ENCODE measurements at regions not wholly inside any gene's neighbourhood (a gene's known extent, or its start where the extent isn't known, plus 50 kb on each side); places are given as distances from the start of the nearest gene placed in this dataset.

DNA sequence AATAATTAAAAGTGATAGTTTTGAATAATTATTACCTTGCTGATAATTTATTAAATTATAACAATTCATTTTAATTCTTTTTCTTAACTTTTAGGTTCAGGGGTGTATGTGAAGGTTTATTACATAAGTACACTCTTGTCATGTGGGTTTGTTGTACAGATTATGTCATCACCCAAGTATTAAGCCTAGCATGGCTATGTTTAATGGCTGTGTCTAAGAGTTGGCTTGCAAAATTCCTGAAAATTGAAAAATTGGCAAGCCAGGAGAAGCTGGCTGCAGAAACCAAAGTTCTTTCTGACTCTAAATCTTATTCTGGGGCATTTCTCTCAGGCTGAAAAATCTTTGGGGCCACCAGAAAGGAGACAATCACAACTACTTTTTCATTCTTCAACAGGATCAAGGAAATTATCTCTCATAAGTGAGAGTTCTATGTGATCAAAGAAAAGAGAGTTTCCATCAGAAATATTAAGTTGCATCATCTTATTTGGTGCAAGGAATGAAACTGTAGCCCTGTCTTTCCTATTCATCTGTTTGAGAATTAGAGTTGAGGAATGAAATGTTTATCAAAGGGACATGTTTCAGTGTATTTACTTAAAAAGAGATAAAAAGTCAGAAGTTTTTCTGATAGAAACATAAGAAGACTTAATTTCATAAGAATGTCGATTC lies 412.1 kb upstream of the CDH2 start:
- H3K4me2 ChIP-seq: no peak overlapping the region
- no peak for DNase-seq (ENCODE audit: low read depth in 1 of 2, low spot score in 1 of 2)
- ChIA-PET POLR2A (no interaction called here), CTCF (no interaction called here)
- 3% methylated on average over 1 of the region's 1 CpG for WGBS (ENCODE audit: missing lambda C conversion rate)
- no peak for FAIRE-seq
- no peak overlapping the region for H3K4me3 ChIP-seq
- ATAC-seq: no peak
- no peaks in the 10 kb centered on the region for H3K4me1 ChIP-seq
- H3K27ac ChIP-seq: no peak overlapping the region
- TF ChIP-seq, protein P1, sequence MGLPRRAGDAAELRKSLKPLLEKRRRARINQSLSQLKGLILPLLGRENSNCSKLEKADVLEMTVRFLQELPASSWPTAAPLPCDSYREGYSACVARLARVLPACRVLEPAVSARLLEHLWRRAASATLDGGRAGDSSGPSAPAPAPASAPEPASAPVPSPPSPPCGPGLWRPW (IDR thresholded peaks at IDR 0.05): no peak
- no peak for TF ChIP-seq MAX (IDR thresholded peaks at IDR 0.05)
- TF ChIP-seq HEYL (CRISPR knock-in tag; IDR thresholded peaks at IDR 0.05): no peak
- no peak for TF ChIP-seq E2F6 (IDR thresholded peaks at IDR 0.05; ENCODE audit: borderline replicate concordance, low read depth)
- no peak for TF ChIP-seq TP53 (CRISPR knock-in tag; IDR thresholded peaks at IDR 0.05)
- TF ChIP-seq ESRRA (IDR thresholded peaks at IDR 0.05; ENCODE audit: borderline replicate concordance, low read length): no peak
- TF ChIP-seq NFE2L2 (conservative IDR thresholded peaks at IDR 0.05; ENCODE audit: low read length): no peak
- no peaks in the 10 kb centered on the region for H3K9me3 ChIP-seq

DNA sequence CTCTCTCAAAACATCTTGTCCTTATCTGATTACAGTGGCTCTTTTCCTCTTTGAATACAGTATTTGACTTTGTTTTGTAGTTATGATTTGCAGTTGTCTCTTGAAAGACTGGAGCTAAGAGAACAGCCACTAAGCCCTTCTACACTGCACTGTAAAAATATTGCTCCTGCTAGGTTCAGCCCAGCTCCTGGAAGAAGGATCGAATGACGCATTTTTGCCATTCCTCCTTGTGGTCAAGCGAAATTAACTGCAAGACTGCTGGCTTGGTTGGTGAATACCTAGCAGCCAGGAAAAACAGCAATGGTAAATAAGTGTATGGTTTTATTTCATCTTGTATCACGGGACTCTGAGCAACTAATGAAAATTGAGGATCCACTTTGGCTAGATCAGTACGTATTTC lies 407.8 kb upstream of the CDH2 start:
- Histone ChIP-seq H3K4me3 (no peak overlapping the region), H3K4me2 (no peak overlapping the region), H3K4me1 (no peaks in the 10 kb centered on the region), H3K27ac (no peak overlapping the region), H3K9me3 (no peaks in the 10 kb centered on the region)
- FAIRE-seq (no peak), ATAC-seq (no peak), DNase-seq (ENCODE audit: low read depth in 1 of 2, low spot score in 1 of 2) (no peak)
- ChIA-PET POLR2A (no interaction called here), CTCF (no interaction called here)
- WGBS (ENCODE audit: missing lambda C conversion rate): 50% methylated on average over 5 of the region's 5 CpGs
- TF ChIP-seq ZFP36 (IDR thresholded peaks at IDR 0.05; ENCODE audit: borderline replicate concordance, partially characterized antibody) (no peak), JUN (IDR thresholded peaks at IDR 0.05) (no peak), MYC (IDR thresholded peaks at IDR 0.05; ENCODE audit: borderline replicate concordance, low read length) (no peak), SMC3 (IDR thresholded peaks at IDR 0.05) (no peak), ZC3H11A (IDR thresholded peaks at IDR 0.05) (no peak), MAX (IDR thresholded peaks at IDR 0.05) (no peak), E2F6 (IDR thresholded peaks at IDR 0.05; ENCODE audit: borderline replicate concordance, low read depth) (no peak), HOXB5 (CRISPR knock-in tag; IDR thresholded peaks at IDR 0.05) (no peak), TP53 (CRISPR knock-in tag; IDR thresholded peaks at IDR 0.05) (no peak), CBX2 (IDR thresholded peaks at IDR 0.05; ENCODE audit: borderline replicate concordance, low read depth) (no peak), EHF (CRISPR knock-in tag; IDR thresholded peaks at IDR 0.05) (no peak), CHD4 (IDR thresholded peaks at IDR 0.05; ENCODE audit: borderline replicate concordance) (no peak), FOSB (CRISPR knock-in tag; IDR thresholded peaks at IDR 0.05) (no peak)
- TF ChIP-seq, protein P2, sequence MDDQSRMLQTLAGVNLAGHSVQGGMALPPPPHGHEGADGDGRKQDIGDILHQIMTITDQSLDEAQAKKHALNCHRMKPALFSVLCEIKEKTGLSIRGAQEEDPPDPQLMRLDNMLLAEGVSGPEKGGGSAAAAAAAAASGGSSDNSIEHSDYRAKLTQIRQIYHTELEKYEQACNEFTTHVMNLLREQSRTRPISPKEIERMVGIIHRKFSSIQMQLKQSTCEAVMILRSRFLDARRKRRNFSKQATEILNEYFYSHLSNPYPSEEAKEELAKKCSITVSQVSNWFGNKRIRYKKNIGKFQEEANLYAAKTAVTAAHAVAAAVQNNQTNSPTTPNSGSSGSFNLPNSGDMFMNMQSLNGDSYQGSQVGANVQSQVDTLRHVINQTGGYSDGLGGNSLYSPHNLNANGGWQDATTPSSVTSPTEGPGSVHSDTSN (IDR thresholded peaks at IDR 0.05): no peak

GRCh38 chr18:28582724-28583123 lies 405.8 kb upstream of the CDH2 start:
- DNase-seq (ENCODE audit: low read depth in 1 of 2, low spot score in 1 of 2) (no peak), FAIRE-seq (no peak), ATAC-seq (no peak)
- TF ChIP-seq JUNB (IDR thresholded peaks at IDR 0.05): no peak
- TF ChIP-seq HEYL (CRISPR knock-in tag; IDR thresholded peaks at IDR 0.05): no peak
- no peak for TF ChIP-seq CEBPB (IDR thresholded peaks at IDR 0.05)
- TF ChIP-seq CBX2 (IDR thresholded peaks at IDR 0.05; ENCODE audit: borderline replicate concordance, low read depth): no peak
- no peak for TF ChIP-seq ESRRA (IDR thresholded peaks at IDR 0.05; ENCODE audit: borderline replicate concordance, low read length)
- TF ChIP-seq KDM5A (IDR thresholded peaks at IDR 0.05): no peak
- no peak for TF ChIP-seq GATA3 (IDR thresholded peaks at IDR 0.05; ENCODE audit: borderline replicate concordance)
- no peak for TF ChIP-seq RFX5 (IDR thresholded peaks at IDR 0.05)
- TF ChIP-seq SMC3 (IDR thresholded peaks at IDR 0.05): no peak
- no peak for TF ChIP-seq FOSB (CRISPR knock-in tag; IDR thresholded peaks at IDR 0.05)
- TF ChIP-seq MAFK (IDR thresholded peaks at IDR 0.05; ENCODE audit: partially characterized antibody): no peak
- no peak for TF ChIP-seq ZNF302 (CRISPR knock-in tag; IDR thresholded peaks at IDR 0.05)
- no peak for TF ChIP-seq BCL3 (IDR thresholded peaks at IDR 0.05)
- no peak for TF ChIP-seq EHF (CRISPR knock-in tag; IDR thresholded peaks at IDR 0.05)
- no peak for TF ChIP-seq MAX (IDR thresholded peaks at IDR 0.05)
- TF ChIP-seq, protein P1 (IDR thresholded peaks at IDR 0.05): no peak
- no peak for TF ChIP-seq HOXA7 (CRISPR knock-in tag; IDR thresholded peaks at IDR 0.05)
- Histone ChIP-seq H3K27ac (no peak overlapping the region), H3K4me1 (no peaks in the 10 kb centered on the region), H3K9me3 (no peaks in the 10 kb centered on the region), H3K4me2 (no peak overlapping the region), H3K4me3 (no peak overlapping the region)
- ChIA-PET POLR2A (no interaction called here), CTCF (no interaction called here)
- 66% methylated on average over 2 of the region's 2 CpGs for WGBS (ENCODE audit: missing lambda C conversion rate)
